ENCODE measurements at regions not wholly inside any gene's neighbourhood (a gene's known extent, or its start where the extent isn't known, plus 50 kb on each side); places are given as distances from the start of the nearest gene placed in this dataset.
"Not testable (repeated sequence)": the region's sequence is repeated elsewhere in the genome, so short reads cannot be mapped to it uniquely, and the experiment has no call there.

GRCh38 chr11:100409267-100409666, 277.8 kb upstream of the ARHGAP42 start:
- DNase-seq (ENCODE audit: low spot score) = not testable (repeated sequence)

- DNase-seq (ENCODE audit: low spot score) = no peak
Observed at GRCh38 chr11:100419518-100419917, 267.6 kb upstream of the ARHGAP42 start.

GRCh38 chr11:100434821-100435641, 252.1 kb upstream of the ARHGAP42 start:
- no peak for DNase-seq (ENCODE audit: low spot score)

- DNase-seq (ENCODE audit: low spot score) = no peak
Observed at GRCh38 chr11:100438376-100438775, 248.7 kb upstream of the ARHGAP42 start.

GRCh38 chr11:100441086-100441485, 246.0 kb upstream of the ARHGAP42 start:
- DNase-seq (ENCODE audit: low spot score) = no peak

- no peak for DNase-seq (ENCODE audit: low spot score)
Observed at GRCh38 chr11:100442017-100442416, 245.1 kb upstream of the ARHGAP42 start.

- DNase-seq (ENCODE audit: low spot score) = no peak
Observed at GRCh38 chr11:100445231-100445735, 241.8 kb upstream of the ARHGAP42 start.

- DNase-seq (ENCODE audit: low spot score) = not testable (repeated sequence)
Observed at GRCh38 chr11:100451801-100452460, 235.2 kb upstream of the ARHGAP42 start.

- no peak for DNase-seq (ENCODE audit: low spot score)
Observed at GRCh38 chr11:100459811-100460210, 227.3 kb upstream of the ARHGAP42 start.

- no peak for DNase-seq (ENCODE audit: low spot score)
Observed at GRCh38 chr11:100460426-100460825, 226.7 kb upstream of the ARHGAP42 start.

- no peak for DNase-seq (ENCODE audit: low spot score)
Observed at GRCh38 chr11:100467821-100468508, 219.1 kb upstream of the ARHGAP42 start.

GRCh38 chr11:100469835-100470234, 217.3 kb upstream of the ARHGAP42 start:
- no peak for DNase-seq (ENCODE audit: low spot score)

- DNase-seq (ENCODE audit: low spot score) = no peak
Observed at GRCh38 chr11:100472727-100473389, 214.2 kb upstream of the ARHGAP42 start.

GRCh38 chr11:100473390-100473740, 213.7 kb upstream of the ARHGAP42 start:
- no peak for DNase-seq (ENCODE audit: low spot score)

GRCh38 chr11:100484948-100485347, 202.1 kb upstream of the ARHGAP42 start:
- DNase-seq (ENCODE audit: low spot score) = no peak

GRCh38 chr11:100498780-100499179, 188.3 kb upstream of the ARHGAP42 start:
- no peak for DNase-seq (ENCODE audit: low spot score)

GRCh38 chr11:100501450-100501849, 185.6 kb upstream of the ARHGAP42 start:
- DNase-seq (ENCODE audit: low spot score) = no peak

- no peak for DNase-seq (ENCODE audit: low spot score)
Observed at GRCh38 chr11:100512475-100512874, 174.6 kb upstream of the ARHGAP42 start.

- no peak for DNase-seq (ENCODE audit: low spot score)
Observed at GRCh38 chr11:100515087-100515486, 172.0 kb upstream of the ARHGAP42 start.

GRCh38 chr11:100525197-100525596, 161.9 kb upstream of the ARHGAP42 start:
- no peak for DNase-seq (ENCODE audit: low spot score)

GRCh38 chr11:100525635-100526034, 161.5 kb upstream of the ARHGAP42 start:
- no peak for DNase-seq (ENCODE audit: low spot score)

- DNase-seq (ENCODE audit: low spot score) = no peak
Observed at GRCh38 chr11:100528872-100529416, 158.1 kb upstream of the ARHGAP42 start.
